K562 (cell line): ENCODE measurements at regions not wholly inside any gene's neighbourhood (a gene's known extent, or its start where the extent isn't known, plus 50 kb on each side); places are given as distances from the start of the nearest gene placed in this dataset.

Experiments
- BHLHE40 ChIP-seq: IDR thresholded peaks from 2 replicates; pipeline ENCODE4 v1.6.1; 2011; ENCODE audit warnings: low read length, improper control_type of control experiment
- COPS2 ChIP-seq: fragments of 450-650 bp; conservative IDR thresholded peaks from 2 replicates; pipeline ENCODE4 v1.6.1; 2016; ENCODE audit warnings: mild to moderate bottlenecking, moderate library complexity
- CTCF ChIP-seq, 3 experiments: IDR thresholded peaks in 2 of 3; conservative IDR thresholded peaks in 1 of 3; 2 replicates each; pipeline ENCODE4 v1.5.1; 2011 to 2012; ENCODE audit warnings: low read length in 3 of 3, mild to moderate bottlenecking in 3 of 3, control low read depth in 2 of 3, improper control_type of control experiment in 1 of 3, inconsistent platforms in 1 of 3, low read depth in 1 of 3, mixed read lengths in 1 of 3, moderate library complexity in 1 of 3; ENCODE audit not compliant: insufficient read depth in 2 of 3
- FUS ChIP-seq: fragments of 200-400 bp; formaldehyde crosslinking; optimal IDR thresholded peaks from 2 replicates; pipeline ENCODE3; 2017; ENCODE audit warnings: low read depth, low read length
- HIVEP1 ChIP-seq: fragments of 250-450 bp; sonication (Bioruptor Pico); IDR thresholded peaks from 2 replicates; pipeline ENCODE4 v1.4.0; 2020; ENCODE audit warnings: mild to moderate bottlenecking
- HOMEZ ChIP-seq: fragments of 250-450 bp; sonication (Bioruptor Pico); IDR thresholded peaks from 2 replicates; pipeline ENCODE4 v1.4.0; 2020; ENCODE audit warnings: mild to moderate bottlenecking, moderate library complexity
- MAX ChIP-seq: sonication (generic); formaldehyde crosslinking; IDR thresholded peaks from 2 replicates; pipeline ENCODE4 v1.9.0; 2022; ENCODE audit warnings: mild to moderate bottlenecking, missing genetic modification reagents
- MXI1 ChIP-seq: IDR thresholded peaks from 2 replicates; pipeline ENCODE4 v1.6.1; 2011; ENCODE audit warnings: low read depth, mild to moderate bottlenecking, improper control_type of control experiment, low read length
- POLR2AphosphoS5 ChIP-seq: IDR thresholded peaks from 2 replicates; pipeline ENCODE4 v1.6.1; 2011; ENCODE audit warnings: mild to moderate bottlenecking, low read depth, low read length, moderate library complexity; ENCODE audit not compliant: control insufficient read depth, insufficient read depth
- RAD21 ChIP-seq, 2 experiments: fragments of 250-450 bp in 1 of 2; fragments of 450-650 bp in 1 of 2; sonication (Bioruptor Pico) in 1 of 2; formaldehyde crosslinking in 1 of 2; IDR thresholded peaks in 1 of 2; conservative IDR thresholded peaks in 1 of 2; 2 replicates each; pipeline versions ENCODE4 v1.4.0 to v1.8.0; 2020 to 2022; ENCODE audit warnings: mild to moderate bottlenecking in 2 of 2, moderate library complexity in 1 of 2
- SMAD3 ChIP-seq: fragments of 450-650 bp; formaldehyde crosslinking; conservative IDR thresholded peaks from 2 replicates; pipeline ENCODE4 v1.4.0; 2020; ENCODE audit warnings: mild to moderate bottlenecking
- ZNF655 ChIP-seq: fragments of 250-450 bp; sonication (Bioruptor Pico); IDR thresholded peaks from 2 replicates; pipeline ENCODE4 v1.5.0; 2021
- ZNF766 ChIP-seq: fragments of 200-800 bp; sonication (Bioruptor generic); conservative IDR thresholded peaks from 2 replicates; pipeline ENCODE4 v1.6.1; 2016; ENCODE audit warnings: missing genetic modification characterization, missing compliant biosample characterization

GRCh38 chr17:27390540-27390939, 65.7 kb upstream of the KSR1 start:
- no peak for TF ChIP-seq BHLHE40
- TF ChIP-seq SMAD3 (CRISPR knock-in tag): no peak
- no peak for TF ChIP-seq POLR2AphosphoS5
- no peak for TF ChIP-seq HIVEP1 (CRISPR knock-in tag)
- no peak for TF ChIP-seq COPS2
- no peak for TF ChIP-seq ZNF655
- no peak for TF ChIP-seq RAD21 (CRISPR knock-in tag; conservative IDR thresholded peaks at IDR 0.05 in 1 of 2, IDR thresholded peaks at IDR 0.05 in 1 of 2)
- TF ChIP-seq ZNF766: no peak
- no peak for TF ChIP-seq MAX (CRISPR knock-in tag)
- no peak for TF ChIP-seq MXI1
- TF ChIP-seq FUS: no peak
- TF ChIP-seq CTCF (IDR thresholded peaks at IDR 0.05 in 2 of 3, conservative IDR thresholded peaks at IDR 0.05 in 1 of 3; ENCODE audit: insufficient read depth in 2 of 3, low read depth in 1 of 3, low read length in 3 of 3): no peak
- TF ChIP-seq HOMEZ (CRISPR knock-in tag): no peak
